ENCODE measurements at regions not wholly inside any gene's neighbourhood (a gene's known extent, or its start where the extent isn't known, plus 50 kb on each side); places are given as distances from the start of the nearest gene placed in this dataset.

DNA sequence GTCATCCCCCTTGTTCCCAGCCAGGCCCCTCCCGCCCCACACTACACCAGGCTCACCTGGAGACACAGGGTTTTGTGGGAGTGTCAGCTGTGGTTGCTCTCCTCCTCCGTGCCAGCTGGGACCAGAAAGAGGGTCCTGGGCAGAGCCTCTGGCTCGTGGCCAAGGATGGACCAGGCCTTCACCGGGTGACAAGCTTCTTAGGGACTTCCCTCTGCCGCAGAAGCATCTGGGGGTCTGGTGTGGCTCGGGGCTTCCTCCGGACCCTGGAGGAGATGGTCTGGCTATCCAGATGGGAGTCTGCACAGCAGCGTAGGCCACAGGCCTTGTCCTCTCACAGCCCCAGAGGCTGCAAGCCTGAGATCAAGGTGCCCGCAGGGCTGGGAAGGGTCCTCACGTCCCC lies 63.8 kb upstream of the CFAP46 start:
- ChIA-PET POLR2A (no interaction called here), CTCF (no interaction called here)
- Mint-ChIP-seq H3K4me3 (no peak overlapping the region), H3K4me1 (ENCODE audit: low read depth) (no peaks in the 10 kb centered on the region), H3K27ac (no peak overlapping the region), H3K36me3 (ENCODE audit: low read depth) (no peaks in the 10 kb centered on the region), H3K27me3 (peaks cover 5% of the 10 kb centered on the region), H3K9me3 (no peaks in the 10 kb centered on the region)
- TF ChIP-seq, protein P1, sequence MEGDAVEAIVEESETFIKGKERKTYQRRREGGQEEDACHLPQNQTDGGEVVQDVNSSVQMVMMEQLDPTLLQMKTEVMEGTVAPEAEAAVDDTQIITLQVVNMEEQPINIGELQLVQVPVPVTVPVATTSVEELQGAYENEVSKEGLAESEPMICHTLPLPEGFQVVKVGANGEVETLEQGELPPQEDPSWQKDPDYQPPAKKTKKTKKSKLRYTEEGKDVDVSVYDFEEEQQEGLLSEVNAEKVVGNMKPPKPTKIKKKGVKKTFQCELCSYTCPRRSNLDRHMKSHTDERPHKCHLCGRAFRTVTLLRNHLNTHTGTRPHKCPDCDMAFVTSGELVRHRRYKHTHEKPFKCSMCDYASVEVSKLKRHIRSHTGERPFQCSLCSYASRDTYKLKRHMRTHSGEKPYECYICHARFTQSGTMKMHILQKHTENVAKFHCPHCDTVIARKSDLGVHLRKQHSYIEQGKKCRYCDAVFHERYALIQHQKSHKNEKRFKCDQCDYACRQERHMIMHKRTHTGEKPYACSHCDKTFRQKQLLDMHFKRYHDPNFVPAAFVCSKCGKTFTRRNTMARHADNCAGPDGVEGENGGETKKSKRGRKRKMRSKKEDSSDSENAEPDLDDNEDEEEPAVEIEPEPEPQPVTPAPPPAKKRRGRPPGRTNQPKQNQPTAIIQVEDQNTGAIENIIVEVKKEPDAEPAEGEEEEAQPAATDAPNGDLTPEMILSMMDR (IDR thresholded peaks at IDR 0.05), result no peak
- no peak for DNase-seq
- ATAC-seq, result no peak
- intact Hi-C loops (cut with micrococcal nuclease), result no loop called here

DNA sequence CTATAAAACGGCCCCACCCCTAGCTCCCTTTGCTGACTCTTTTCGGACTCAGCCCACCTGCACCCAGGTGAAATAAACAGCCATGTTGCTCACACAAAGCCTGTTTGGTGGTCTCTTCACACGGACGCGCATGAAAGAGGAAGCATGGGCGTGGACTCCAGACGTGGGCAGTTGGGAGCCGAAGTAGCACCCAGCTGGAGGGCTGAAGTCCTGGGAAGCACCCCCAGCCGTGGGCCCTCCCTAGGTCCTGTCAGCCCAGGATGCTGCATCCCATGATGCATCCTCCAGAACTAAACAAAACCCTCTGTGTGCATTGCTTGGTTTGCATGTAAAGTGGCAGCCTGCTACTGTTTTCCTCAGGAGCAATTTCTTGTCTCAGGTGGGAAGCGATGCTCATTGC lies 62.1 kb upstream of the CFAP46 start:
- ATAC-seq (no peak), DNase-seq (no peak)
- no peak overlapping the region for H3K4me3 Mint-ChIP-seq
- peaks cover 5% of the 10 kb centered on the region for H3K27me3 Mint-ChIP-seq
- H3K4me1 Mint-ChIP-seq (ENCODE audit: low read depth), result no peaks in the 10 kb centered on the region
- CTCF ChIA-PET, result no interaction called here
- no peaks in the 10 kb centered on the region for H3K36me3 Mint-ChIP-seq (ENCODE audit: low read depth)
- intact Hi-C loops (cut with micrococcal nuclease), result no loop called here
- no peaks in the 10 kb centered on the region for H3K9me3 Mint-ChIP-seq
- no peak overlapping the region for H3K27ac Mint-ChIP-seq
- TF ChIP-seq, protein P1 (IDR thresholded peaks at IDR 0.05), result no peak
- POLR2A ChIA-PET, result no interaction called here

DNA sequence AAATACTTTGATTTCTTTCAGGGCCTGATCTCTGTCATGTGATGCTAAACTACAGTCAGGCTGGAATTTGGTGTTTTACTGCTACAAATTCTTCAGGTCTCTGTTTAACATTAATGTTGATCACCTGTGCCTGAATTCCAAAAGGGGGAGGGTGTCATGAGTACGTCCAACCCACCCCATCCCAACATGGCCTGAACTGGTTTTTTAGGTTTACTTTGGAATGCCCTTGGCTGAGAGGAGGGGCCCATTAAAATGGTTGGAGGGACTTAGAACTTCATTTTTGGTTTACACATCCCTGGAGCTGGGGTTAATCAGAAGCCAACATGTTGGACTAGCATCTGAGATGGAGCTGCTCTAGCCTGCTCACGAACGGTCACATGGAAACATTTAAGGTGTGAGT lies 60.8 kb upstream of the CFAP46 start:
- H3K36me3 Mint-ChIP-seq (ENCODE audit: low read depth), result no peaks in the 10 kb centered on the region
- TF ChIP-seq, protein P1 (IDR thresholded peaks at IDR 0.05), result no peak
- no peak overlapping the region for H3K27ac Mint-ChIP-seq
- CTCF ChIA-PET, result no interaction called here
- no peak overlapping the region for H3K4me3 Mint-ChIP-seq
- peaks cover 5% of the 10 kb centered on the region for H3K27me3 Mint-ChIP-seq
- no peak for DNase-seq
- H3K9me3 Mint-ChIP-seq, result no peaks in the 10 kb centered on the region
- POLR2A ChIA-PET, result no interaction called here
- intact Hi-C loops (cut with micrococcal nuclease), result no loop called here
- ATAC-seq, result no peak
- H3K4me1 Mint-ChIP-seq (ENCODE audit: low read depth), result no peaks in the 10 kb centered on the region

DNA sequence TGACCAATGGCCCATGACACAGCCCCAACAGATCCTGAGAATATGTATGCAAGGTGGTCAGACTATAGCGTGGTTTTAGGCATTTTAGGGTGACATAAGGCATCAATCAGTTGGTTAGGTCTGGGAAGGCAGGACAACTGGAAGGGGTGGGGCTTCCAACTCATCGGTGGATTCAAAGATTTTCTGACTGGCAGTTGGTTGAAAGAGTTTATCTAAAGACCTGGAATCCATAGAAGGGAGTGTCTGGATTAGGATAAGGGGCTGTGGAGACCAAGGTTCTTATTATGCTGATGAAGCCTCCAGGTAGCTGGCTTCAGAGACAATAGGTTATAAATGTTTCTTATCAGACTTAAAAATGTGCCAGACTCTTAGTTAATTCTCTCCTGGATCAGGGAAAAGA lies 60.3 kb upstream of the CFAP46 start:
- Mint-ChIP-seq H3K36me3 (ENCODE audit: low read depth) (no peaks in the 10 kb centered on the region), H3K9me3 (no peaks in the 10 kb centered on the region), H3K27ac (no peak overlapping the region), H3K4me1 (ENCODE audit: low read depth) (no peaks in the 10 kb centered on the region), H3K27me3 (peaks cover 5% of the 10 kb centered on the region), H3K4me3 (no peak overlapping the region)
- CTCF ChIA-PET, result no interaction called here
- intact Hi-C loops (cut with micrococcal nuclease), result no loop called here
- POLR2A ChIA-PET, result no interaction called here
- TF ChIP-seq, protein P1 (IDR thresholded peaks at IDR 0.05), result no peak
- no peak for DNase-seq
- ATAC-seq, result no peak

DNA sequence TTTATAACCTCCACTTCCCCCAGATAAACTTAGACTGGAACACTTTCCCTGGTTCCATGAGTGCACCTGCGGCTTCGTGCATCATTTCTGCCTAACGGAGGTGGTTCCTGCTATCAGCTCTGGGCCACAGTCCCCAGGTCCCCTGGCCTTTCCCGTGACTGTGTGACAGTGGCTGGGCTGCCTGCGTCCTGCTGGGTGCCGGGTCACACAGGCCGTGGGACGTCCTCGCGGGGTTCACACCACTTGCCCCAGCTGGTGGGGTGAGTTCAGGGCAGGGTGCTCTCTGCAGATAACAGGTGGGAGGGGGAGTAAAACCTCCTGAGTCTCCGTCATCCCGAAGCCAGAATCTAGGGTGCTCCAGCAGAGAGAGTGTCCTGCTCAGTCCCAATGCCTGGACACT lies 58.7 kb upstream of the CFAP46 start:
- Mint-ChIP-seq H3K4me3 (no peak overlapping the region), H3K27me3 (peaks cover 5% of the 10 kb centered on the region), H3K4me1 (ENCODE audit: low read depth) (no peaks in the 10 kb centered on the region), H3K36me3 (ENCODE audit: low read depth) (no peaks in the 10 kb centered on the region), H3K27ac (no peak overlapping the region), H3K9me3 (no peaks in the 10 kb centered on the region)
- DNase-seq (no peak), ATAC-seq (no peak)
- intact Hi-C loops (cut with micrococcal nuclease), result no loop called here
- POLR2A ChIA-PET, result no interaction called here
- CTCF ChIA-PET, result no interaction called here
- TF ChIP-seq, protein P1 (IDR thresholded peaks at IDR 0.05), result no peak
